ENCODE measurements at regions not wholly inside any gene's neighbourhood (a gene's known extent, or its start where the extent isn't known, plus 50 kb on each side); places are given as distances from the start of the nearest gene placed in this dataset.

GRCh38 chr2:240201866-240202265 is 61.4 kb upstream of the OTOS start:
- Histone ChIP-seq H3K9me3 (ENCODE audit: control insufficient read depth in 3 of 3, low read length in 3 of 3) (no peaks in the 10 kb centered on the region), H3K36me3 (ENCODE audit: control insufficient read depth in 3 of 3, insufficient read depth in 3 of 3, low read length in 3 of 3) (no peaks in the 10 kb centered on the region), H3K4me3 (ENCODE audit: low read length in 3 of 3) (no peak overlapping the region), H3K27me3 (ENCODE audit: control insufficient read depth in 3 of 3, insufficient read depth in 3 of 3, low read length in 3 of 3) (peaks cover 14 to 27% (median 20%) of the 10 kb centered on the region in 3 donors), H3K9ac (ENCODE audit: low read depth in 1 of 3, low read length in 3 of 3) (no peak overlapping the region), H3K27ac (ENCODE audit: low read depth, low read length) (no peak overlapping the region), H3K4me1 (ENCODE audit: control insufficient read depth in 3 of 3, insufficient read depth in 3 of 3, low read length in 3 of 3) (peaks cover 0 to 14% (median 7%) of the 10 kb centered on the region in 3 donors)

DNA sequence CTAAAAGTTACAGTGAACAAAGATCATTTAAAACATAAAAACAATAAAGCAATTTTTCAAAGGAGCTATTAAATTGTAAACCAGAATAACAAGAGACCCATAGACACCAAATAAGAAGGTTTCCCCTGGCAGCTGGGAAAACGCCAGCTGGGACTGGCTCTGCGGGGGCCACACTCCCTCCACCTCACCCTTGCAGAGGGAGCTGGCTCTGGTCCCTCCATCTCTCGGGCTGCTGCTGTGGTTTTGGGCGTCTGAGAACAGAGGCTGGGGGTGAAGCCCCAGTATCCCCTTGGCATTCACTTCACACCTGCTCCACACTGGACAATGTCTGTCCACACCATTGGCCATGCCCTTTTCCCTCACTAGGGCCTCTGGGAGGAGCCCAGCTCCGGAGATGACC is 62.1 kb upstream of the OTOS start:
- H3K9ac ChIP-seq (ENCODE audit: low read depth in 1 of 3, low read length in 3 of 3) = no peak overlapping the region
- H3K4me1 ChIP-seq (ENCODE audit: control insufficient read depth in 3 of 3, insufficient read depth in 3 of 3, low read length in 3 of 3) = peaks cover 0 to 14% (median 7%) of the 10 kb centered on the region in 3 donors
- no peaks in the 10 kb centered on the region for H3K9me3 ChIP-seq (ENCODE audit: control insufficient read depth in 3 of 3, low read length in 3 of 3)
- H3K27ac ChIP-seq (ENCODE audit: low read depth, low read length) = no peak overlapping the region
- H3K36me3 ChIP-seq (ENCODE audit: control insufficient read depth in 3 of 3, insufficient read depth in 3 of 3, low read length in 3 of 3) = no peaks in the 10 kb centered on the region
- no peak overlapping the region for H3K4me3 ChIP-seq (ENCODE audit: low read length in 3 of 3)
- H3K27me3 ChIP-seq (ENCODE audit: control insufficient read depth in 3 of 3, insufficient read depth in 3 of 3, low read length in 3 of 3) = peaks cover 14 to 27% (median 20%) of the 10 kb centered on the region in 3 donors

- Histone ChIP-seq H3K27me3 (ENCODE audit: control insufficient read depth in 3 of 3, insufficient read depth in 3 of 3, low read length in 3 of 3) (peaks cover 14 to 27% (median 20%) of the 10 kb centered on the region in 3 donors), H3K9me3 (ENCODE audit: control insufficient read depth in 3 of 3, low read length in 3 of 3) (no peaks in the 10 kb centered on the region), H3K4me1 (ENCODE audit: control insufficient read depth in 3 of 3, insufficient read depth in 3 of 3, low read length in 3 of 3) (peaks cover 0 to 14% (median 7%) of the 10 kb centered on the region in 3 donors), H3K9ac (ENCODE audit: low read depth in 1 of 3, low read length in 3 of 3) (no peak overlapping the region), H3K36me3 (ENCODE audit: control insufficient read depth in 3 of 3, insufficient read depth in 3 of 3, low read length in 3 of 3) (no peaks in the 10 kb centered on the region), H3K4me3 (ENCODE audit: low read length in 3 of 3) (no peak overlapping the region), H3K27ac (ENCODE audit: low read depth, low read length) (no peak overlapping the region)
These were observed 62.8 kb upstream of the OTOS start for GRCh38 chr2:240203031-240203787.

DNA sequence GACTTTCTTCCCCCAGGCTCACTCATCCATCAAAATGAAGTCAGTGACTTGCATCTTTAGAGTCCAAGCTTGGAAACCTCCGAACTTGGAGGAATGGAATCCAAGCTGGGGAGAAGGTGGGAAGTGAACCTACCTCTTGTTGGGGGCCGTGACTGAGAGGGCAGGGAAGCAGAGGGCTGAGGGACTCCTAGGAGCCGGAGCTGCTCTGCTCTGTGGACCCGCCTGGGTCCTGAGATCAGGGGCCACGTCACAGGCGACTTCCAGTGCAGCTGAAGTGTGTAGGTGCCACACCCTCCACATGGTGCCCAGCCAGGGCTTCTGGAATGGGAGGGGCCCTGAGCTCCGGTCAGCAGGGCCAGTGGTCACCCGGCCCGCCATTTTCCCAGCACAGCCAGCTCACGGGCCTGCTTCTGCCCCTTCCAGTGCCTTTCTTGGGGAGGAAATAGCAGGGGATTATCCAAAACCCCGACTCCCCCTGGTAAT is 63.4 kb upstream of the OTOS start:
- Histone ChIP-seq H3K4me1 (ENCODE audit: control insufficient read depth in 3 of 3, insufficient read depth in 3 of 3, low read length in 3 of 3) (peaks cover 0 to 14% (median 7%) of the 10 kb centered on the region in 3 donors), H3K9ac (ENCODE audit: low read depth in 1 of 3, low read length in 3 of 3) (no peak overlapping the region), H3K36me3 (ENCODE audit: control insufficient read depth in 3 of 3, insufficient read depth in 3 of 3, low read length in 3 of 3) (no peaks in the 10 kb centered on the region), H3K9me3 (ENCODE audit: control insufficient read depth in 3 of 3, low read length in 3 of 3) (no peaks in the 10 kb centered on the region), H3K27ac (ENCODE audit: low read depth, low read length) (no peak overlapping the region), H3K27me3 (ENCODE audit: control insufficient read depth in 3 of 3, insufficient read depth in 3 of 3, low read length in 3 of 3) (peaks cover 14 to 22% (median 20%) of the 10 kb centered on the region in 3 donors), H3K4me3 (ENCODE audit: low read length in 3 of 3) (no peak overlapping the region)

- no peaks in the 10 kb centered on the region for H3K36me3 ChIP-seq (ENCODE audit: control insufficient read depth in 3 of 3, insufficient read depth in 3 of 3, low read length in 3 of 3)
- H3K4me3 ChIP-seq (ENCODE audit: low read length in 3 of 3) = no peak overlapping the region
- H3K27me3 ChIP-seq (ENCODE audit: control insufficient read depth in 3 of 3, insufficient read depth in 3 of 3, low read length in 3 of 3) = peaks cover 14 to 18% (median 18%) of the 10 kb centered on the region in 3 donors
- no peak overlapping the region for H3K27ac ChIP-seq (ENCODE audit: low read depth, low read length)
- no peaks in the 10 kb centered on the region for H3K9me3 ChIP-seq (ENCODE audit: control insufficient read depth in 3 of 3, low read length in 3 of 3)
- H3K9ac ChIP-seq (ENCODE audit: low read depth in 1 of 3, low read length in 3 of 3) = no peak overlapping the region
- H3K4me1 ChIP-seq (ENCODE audit: control insufficient read depth in 3 of 3, insufficient read depth in 3 of 3, low read length in 3 of 3) = peaks cover 0 to 14% (median 7%) of the 10 kb centered on the region in 3 donors
These were observed 64.2 kb upstream of the OTOS start for GRCh38 chr2:240204431-240205276.

- Histone ChIP-seq H3K36me3 (ENCODE audit: control insufficient read depth in 3 of 3, insufficient read depth in 3 of 3, low read length in 3 of 3) (no peaks in the 10 kb centered on the region), H3K4me3 (ENCODE audit: low read length in 3 of 3) (no peak overlapping the region), H3K9me3 (ENCODE audit: control insufficient read depth in 3 of 3, low read length in 3 of 3) (no peaks in the 10 kb centered on the region), H3K27ac (ENCODE audit: low read depth, low read length) (no peak overlapping the region), H3K4me1 (ENCODE audit: control insufficient read depth in 3 of 3, insufficient read depth in 3 of 3, low read length in 3 of 3) (peaks cover 0 to 14% (median 7%) of the 10 kb centered on the region in 3 donors), H3K27me3 (ENCODE audit: control insufficient read depth in 3 of 3, insufficient read depth in 3 of 3, low read length in 3 of 3) (peaks cover 11 to 18% (median 15%) of the 10 kb centered on the region in 3 donors), H3K9ac (ENCODE audit: low read depth in 1 of 3, low read length in 3 of 3) (no peak overlapping the region)
These were observed 64.9 kb upstream of the OTOS start for GRCh38 chr2:240205348-240205747.

DNA sequence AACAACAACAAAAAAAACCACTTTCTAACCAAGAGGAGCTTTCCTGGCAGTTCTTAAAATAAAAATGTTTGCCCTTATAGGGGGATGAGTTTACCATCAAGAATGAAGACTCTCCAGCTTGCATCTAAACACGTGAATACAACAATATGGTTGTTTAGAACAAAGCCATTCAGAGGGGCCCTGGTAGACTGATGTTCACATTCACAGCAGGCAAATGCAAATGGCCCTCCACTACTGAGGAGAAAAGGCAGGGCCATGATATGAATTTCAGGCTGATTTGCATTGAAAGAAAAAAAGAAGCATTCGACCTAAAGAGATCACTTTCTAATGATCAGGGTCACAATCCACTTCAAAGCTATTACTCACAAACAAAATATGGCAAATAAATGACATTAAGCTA is 65.3 kb upstream of the OTOS start:
- no peak overlapping the region for H3K27ac ChIP-seq (ENCODE audit: low read depth, low read length)
- H3K9me3 ChIP-seq (ENCODE audit: control insufficient read depth in 3 of 3, low read length in 3 of 3) = no peaks in the 10 kb centered on the region
- peaks cover 0 to 14% (median 7%) of the 10 kb centered on the region in 3 donors for H3K4me1 ChIP-seq (ENCODE audit: control insufficient read depth in 3 of 3, insufficient read depth in 3 of 3, low read length in 3 of 3)
- no peak overlapping the region for H3K4me3 ChIP-seq (ENCODE audit: low read length in 3 of 3)
- H3K9ac ChIP-seq (ENCODE audit: low read depth in 1 of 3, low read length in 3 of 3) = no peak overlapping the region
- no peaks in the 10 kb centered on the region for H3K36me3 ChIP-seq (ENCODE audit: control insufficient read depth in 3 of 3, insufficient read depth in 3 of 3, low read length in 3 of 3)
- peaks cover 7 to 15% (median 11%) of the 10 kb centered on the region in 3 donors for H3K27me3 ChIP-seq (ENCODE audit: control insufficient read depth in 3 of 3, insufficient read depth in 3 of 3, low read length in 3 of 3)

- Histone ChIP-seq H3K27ac (ENCODE audit: low read depth, low read length) (no peak overlapping the region), H3K9me3 (ENCODE audit: control insufficient read depth in 3 of 3, low read length in 3 of 3) (no peaks in the 10 kb centered on the region), H3K4me3 (ENCODE audit: low read length in 3 of 3) (no peak overlapping the region), H3K27me3 (ENCODE audit: control insufficient read depth in 3 of 3, insufficient read depth in 3 of 3, low read length in 3 of 3) (peaks cover 6 to 20% (median 7%) of the 10 kb centered on the region in 3 donors), H3K4me1 (ENCODE audit: control insufficient read depth in 3 of 3, insufficient read depth in 3 of 3, low read length in 3 of 3) (peaks cover 0 to 14% (median 7%) of the 10 kb centered on the region in 3 donors), H3K36me3 (ENCODE audit: control insufficient read depth in 3 of 3, insufficient read depth in 3 of 3, low read length in 3 of 3) (no peaks in the 10 kb centered on the region), H3K9ac (ENCODE audit: low read depth in 1 of 3, low read length in 3 of 3) (no peak overlapping the region)
These were observed 66.2 kb upstream of the OTOS start for GRCh38 chr2:240206630-240207029.

DNA sequence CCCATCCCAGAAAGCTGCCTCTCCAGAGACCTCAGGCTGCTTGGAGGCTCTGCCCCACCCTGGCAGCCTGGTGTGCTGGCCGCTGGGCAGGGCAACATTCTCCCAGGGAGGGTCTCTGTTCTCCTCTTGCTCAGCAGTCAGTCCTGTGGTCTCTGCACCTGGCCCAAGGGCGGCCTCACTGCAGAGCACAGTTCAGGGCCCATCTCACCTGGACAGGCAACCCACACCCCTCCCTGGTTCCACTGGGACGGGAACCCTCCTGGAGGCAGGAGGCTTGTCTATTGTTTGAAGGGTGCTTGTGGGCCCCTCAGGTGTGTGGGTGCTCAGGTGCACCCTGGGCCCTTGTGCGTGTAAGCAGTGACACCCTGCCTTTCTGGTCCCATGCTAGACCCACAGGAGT is 67.2 kb upstream of the OTOS start:
- no peak overlapping the region for H3K27ac ChIP-seq (ENCODE audit: low read depth, low read length)
- H3K9me3 ChIP-seq (ENCODE audit: control insufficient read depth in 3 of 3, low read length in 3 of 3) = no peaks in the 10 kb centered on the region
- no peak overlapping the region for H3K9ac ChIP-seq (ENCODE audit: low read depth in 1 of 3, low read length in 3 of 3)
- no peaks in the 10 kb centered on the region for H3K36me3 ChIP-seq (ENCODE audit: control insufficient read depth in 3 of 3, insufficient read depth in 3 of 3, low read length in 3 of 3)
- H3K4me3 ChIP-seq (ENCODE audit: low read length in 3 of 3) = no peak overlapping the region
- peaks cover 0 to 14% (median 7%) of the 10 kb centered on the region in 3 donors for H3K4me1 ChIP-seq (ENCODE audit: control insufficient read depth in 3 of 3, insufficient read depth in 3 of 3, low read length in 3 of 3)
- peaks cover 2 to 18% (median 4%) of the 10 kb centered on the region in 3 donors for H3K27me3 ChIP-seq (ENCODE audit: control insufficient read depth in 3 of 3, insufficient read depth in 3 of 3, low read length in 3 of 3)

- H3K9ac ChIP-seq (ENCODE audit: low read depth in 1 of 3, low read length in 3 of 3) = no peak overlapping the region
- peaks cover 2 to 14% (median 6%) of the 10 kb centered on the region in 3 donors for H3K27me3 ChIP-seq (ENCODE audit: control insufficient read depth in 3 of 3, insufficient read depth in 3 of 3, low read length in 3 of 3)
- no peak overlapping the region for H3K27ac ChIP-seq (ENCODE audit: low read depth, low read length)
- no peaks in the 10 kb centered on the region for H3K36me3 ChIP-seq (ENCODE audit: control insufficient read depth in 3 of 3, insufficient read depth in 3 of 3, low read length in 3 of 3)
- no peak overlapping the region for H3K4me3 ChIP-seq (ENCODE audit: low read length in 3 of 3)
- H3K9me3 ChIP-seq (ENCODE audit: control insufficient read depth in 3 of 3, low read length in 3 of 3) = no peaks in the 10 kb centered on the region
- H3K4me1 ChIP-seq (ENCODE audit: control insufficient read depth in 3 of 3, insufficient read depth in 3 of 3, low read length in 3 of 3) = peaks cover 0 to 14% (median 7%) of the 10 kb centered on the region in 3 donors
These were observed 67.6 kb upstream of the OTOS start for GRCh38 chr2:240208096-240208495.
